ENCODE measurements at regions not wholly inside any gene's neighbourhood (a gene's known extent, or its start where the extent isn't known, plus 50 kb on each side); places are given as distances from the start of the nearest gene placed in this dataset.

GRCh38 chr11:111173221-111173620 is 72.3 kb upstream of the POU2AF2 start:
- TF ChIP-seq HDGF (IDR thresholded peaks at IDR 0.05; ENCODE audit: borderline replicate concordance) = no peak
- TF ChIP-seq BHLHE40 (IDR thresholded peaks at IDR 0.05; ENCODE audit: borderline replicate concordance) = no peak
- no peak for TF ChIP-seq SP1 (IDR thresholded peaks at IDR 0.05)
- no peak for TF ChIP-seq PKNOX1 (IDR thresholded peaks at IDR 0.05)
- no peak for TF ChIP-seq NFRKB (IDR thresholded peaks at IDR 0.05)
- no peak for TF ChIP-seq LEF1 (IDR thresholded peaks at IDR 0.05; ENCODE audit: borderline replicate concordance)
